SK-N-SH (cell line): ENCODE measurements at regions not wholly inside any gene's neighbourhood (a gene's known extent, or its start where the extent isn't known, plus 50 kb on each side); places are given as distances from the start of the nearest gene placed in this dataset.

Experiments used
- CTCF ChIP-seq: fragments of 200-600 bp; sonication (generic); IDR thresholded peaks from 2 replicates; pipeline ENCODE4 v1.6.1; 2017; ENCODE audit warnings: antibody characterized with exemption, mild to moderate bottlenecking, moderate library complexity
- EP300 ChIP-seq, 2 experiments: IDR thresholded peaks; 2 replicates each; pipeline versions ENCODE4 v1.4.0 to v1.6.1; 2012; ENCODE audit warnings: borderline replicate concordance in 1 of 2, low read depth in 1 of 2, low read length in 1 of 2
- EZH2phosphoT487 ChIP-seq: fragments of 200-600 bp; sonication (generic); IDR thresholded peaks from 2 replicates; pipeline ENCODE4 v1.6.1; 2017; ENCODE audit warnings: low read depth, mixed run types, mild to moderate bottlenecking, antibody characterized with exemption, moderate library complexity, borderline replicate concordance
- FOXJ3 ChIP-seq: sonication (generic); formaldehyde crosslinking; IDR thresholded peaks from 2 replicates; pipeline ENCODE4 v1.5.1; 2020; ENCODE audit warnings: mild to moderate bottlenecking, missing genetic modification reagents
- GATA2 ChIP-seq: sonication (generic); formaldehyde crosslinking; IDR thresholded peaks from 2 replicates; pipeline ENCODE4 v1.5.0; 2020; ENCODE audit warnings: mild to moderate bottlenecking, missing genetic modification reagents
- JUND ChIP-seq: IDR thresholded peaks from 2 replicates; pipeline ENCODE4 v1.4.0; 2012
- RCOR1 ChIP-seq: fragments of 150-350 bp; IDR thresholded peaks from 2 replicates; pipeline ENCODE4 v1.6.1; 2017; ENCODE audit warnings: antibody characterized with exemption, low read length
- REST ChIP-seq: IDR thresholded peaks from 2 replicates; pipeline ENCODE4 v1.6.1; 2012; ENCODE audit warnings: mild to moderate bottlenecking, low read depth, low read length, moderate library complexity
- SMC3 ChIP-seq: IDR thresholded peaks from 2 replicates; pipeline ENCODE4 v1.6.1; 2012; ENCODE audit warnings: low read depth, low read length, improper control_type of control experiment
- TAF1 ChIP-seq: IDR thresholded peaks from 2 replicates; pipeline ENCODE4 v1.6.1; 2012; ENCODE audit warnings: low read depth, mild to moderate bottlenecking, low read length, moderate library complexity, borderline replicate concordance
- TEAD4 ChIP-seq: IDR thresholded peaks from 2 replicates; pipeline ENCODE4 v1.4.0; 2012; ENCODE audit warnings: mild to moderate bottlenecking, borderline replicate concordance; ENCODE audit not compliant: insufficient read depth

GRCh38 chr11:59008947-59009346 is 69.7 kb downstream of the GLYATL1 start:
- TF ChIP-seq REST (no peak), CTCF (no peak), FOXJ3 (CRISPR knock-in tag) (no peak), SMC3 (no peak), TEAD4 (no peak), EP300 (IDR thresholded peaks at IDR 0.05; ENCODE audit: borderline replicate concordance in 1 of 2, low read depth in 1 of 2, low read length in 1 of 2) (no peak), RCOR1 (no peak), JUND (no peak), EZH2phosphoT487 (no peak), GATA2 (CRISPR knock-in tag) (no peak), TAF1 (no peak)
